ENCODE measurements at regions not wholly inside any gene's neighbourhood (a gene's known extent, or its start where the extent isn't known, plus 50 kb on each side); places are given as distances from the start of the nearest gene placed in this dataset.

DNA sequence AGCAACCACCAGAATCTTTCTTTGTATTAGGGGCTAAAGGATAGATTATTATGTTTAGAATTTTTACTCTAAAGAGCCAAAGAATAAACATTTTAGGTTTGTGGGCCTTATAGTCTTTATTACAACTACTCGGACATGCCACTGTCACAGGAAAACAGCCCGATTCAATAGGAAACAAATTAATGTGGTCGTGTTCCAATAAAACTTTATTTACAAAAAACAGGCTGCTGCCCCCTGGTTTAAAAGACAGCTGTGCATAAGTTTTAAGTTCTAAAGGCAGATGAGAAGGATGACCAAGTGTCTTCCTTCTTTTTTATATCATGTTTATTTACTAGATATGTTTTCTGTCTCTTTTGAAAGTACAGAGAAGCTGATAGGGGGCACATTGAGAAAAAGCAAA is 166.5 kb downstream of the HS3ST3A1 start:
- TF ChIP-seq CTCF (IDR thresholded peaks at IDR 0.05; ENCODE audit: insufficient read depth, low read depth, low read length) (no peak), EZH2 (IDR thresholded peaks at IDR 0.05; ENCODE audit: insufficient read depth, low read length) (no peak)

All from astrocyte (in vitro differentiated cells and primary cell).